ENCODE measurements at regions not wholly inside any gene's neighbourhood (a gene's known extent, or its start where the extent isn't known, plus 50 kb on each side); places are given as distances from the start of the nearest gene placed in this dataset.
"Not testable (repeated sequence)": the region's sequence is repeated elsewhere in the genome, so short reads cannot be mapped to it uniquely, and the experiment has no call there.

DNA sequence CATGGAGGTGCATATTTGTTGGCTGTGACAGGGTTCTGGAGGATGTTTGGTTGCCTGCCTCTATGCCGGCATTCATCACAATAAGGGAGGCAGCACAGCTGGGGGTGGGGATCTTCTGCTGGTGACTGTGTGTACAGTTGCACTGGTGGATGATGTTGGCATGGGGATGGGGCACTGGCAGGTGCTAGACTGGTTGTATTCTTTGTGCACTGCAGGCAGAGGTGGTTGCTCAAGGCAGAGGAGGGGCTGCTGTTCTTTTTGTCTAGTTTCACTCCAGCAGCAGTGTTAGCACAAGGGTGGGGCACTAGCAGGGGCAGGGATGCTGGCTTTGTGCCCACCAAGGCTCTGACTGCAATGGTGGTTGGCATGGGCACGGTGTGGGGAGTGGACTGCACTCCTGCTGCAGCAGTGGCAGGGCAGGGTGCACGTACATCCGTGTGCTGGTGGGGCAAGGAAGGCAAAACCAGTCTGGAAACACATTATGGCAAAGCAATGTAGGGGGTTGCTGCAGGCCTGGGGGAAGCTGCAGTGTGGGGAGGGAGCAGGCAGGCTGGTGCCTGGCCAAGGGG lies 69.3 kb downstream of the ISOC1 start:
- DNase-seq (ENCODE audit: low read depth in 2 of 2), result no peak

DNA sequence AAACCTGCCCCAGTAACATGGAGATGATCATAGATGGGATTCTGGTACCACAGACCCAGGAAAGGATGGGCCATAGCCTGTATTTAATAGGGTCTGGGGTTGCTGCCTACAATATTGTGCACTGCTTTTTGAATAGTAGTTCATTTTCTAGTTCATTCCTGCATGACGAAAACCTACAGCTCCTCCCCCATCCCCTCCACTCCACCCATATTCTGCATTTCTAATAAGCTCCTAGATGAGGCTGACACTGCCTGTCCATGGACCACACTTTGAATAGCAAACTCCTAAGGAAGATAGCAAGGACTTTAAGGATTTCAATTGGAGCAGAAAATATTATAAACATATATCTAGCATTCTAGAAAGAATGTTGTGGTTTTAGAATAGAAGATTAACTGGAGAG lies 75.5 kb downstream of the ISOC1 start:
- no peak for DNase-seq (ENCODE audit: low read depth in 2 of 2)

DNA sequence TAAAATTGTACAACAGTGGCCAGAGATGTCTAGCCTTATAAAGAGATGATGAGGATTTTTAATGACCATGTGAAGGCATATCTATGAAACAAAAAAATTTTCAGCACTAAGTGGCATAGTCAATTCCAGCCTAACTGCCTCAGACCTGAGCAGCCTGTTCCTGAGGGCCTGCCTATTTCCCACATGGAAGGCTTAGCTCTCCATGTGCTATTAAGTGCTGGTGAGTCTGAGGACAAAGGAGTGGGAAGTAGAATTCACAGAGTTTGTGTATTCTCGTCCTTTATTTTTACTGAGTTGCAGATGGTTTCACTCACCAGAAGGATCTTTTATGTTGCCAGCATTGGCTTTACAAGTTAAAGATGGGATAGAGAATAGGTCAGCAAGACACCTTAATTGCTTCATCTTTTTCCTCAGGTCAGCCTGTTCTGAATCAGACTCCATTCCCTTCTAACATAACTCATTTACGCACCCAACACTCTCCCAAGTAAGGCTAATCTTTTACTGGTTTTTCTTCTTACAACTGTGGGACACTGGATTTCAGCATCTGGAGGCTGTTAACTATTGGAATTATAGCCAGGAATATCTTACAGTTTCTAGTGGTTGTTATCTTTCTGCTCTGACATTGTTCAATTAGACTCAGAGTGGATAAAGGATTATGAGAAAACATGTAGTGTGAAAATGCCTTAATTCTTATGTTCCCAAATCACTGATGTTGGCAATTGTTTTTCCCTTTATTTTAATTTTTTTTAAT lies 76.8 kb downstream of the ISOC1 start:
- no peak for DNase-seq (ENCODE audit: low read depth in 2 of 2)

DNA sequence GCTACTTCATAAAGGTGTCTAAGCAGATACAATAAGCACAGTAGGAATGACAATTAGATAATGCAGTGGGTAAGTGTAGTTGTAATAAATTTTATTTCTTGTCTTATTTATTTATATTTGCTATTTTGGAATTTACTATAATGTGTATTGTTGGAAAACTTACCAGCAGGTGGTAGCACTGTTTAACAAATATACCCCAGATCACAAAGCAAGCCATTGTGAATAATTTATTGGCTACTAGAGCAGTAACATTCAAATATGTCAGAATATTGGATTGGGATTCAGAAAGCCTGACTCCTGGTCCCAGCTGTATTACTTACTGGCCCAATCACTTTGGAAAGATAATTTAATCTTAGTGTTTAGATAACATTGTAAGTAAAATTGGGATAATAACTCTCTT lies 78.0 kb downstream of the ISOC1 start:
- DNase-seq (ENCODE audit: low read depth in 2 of 2), result no peak

DNA sequence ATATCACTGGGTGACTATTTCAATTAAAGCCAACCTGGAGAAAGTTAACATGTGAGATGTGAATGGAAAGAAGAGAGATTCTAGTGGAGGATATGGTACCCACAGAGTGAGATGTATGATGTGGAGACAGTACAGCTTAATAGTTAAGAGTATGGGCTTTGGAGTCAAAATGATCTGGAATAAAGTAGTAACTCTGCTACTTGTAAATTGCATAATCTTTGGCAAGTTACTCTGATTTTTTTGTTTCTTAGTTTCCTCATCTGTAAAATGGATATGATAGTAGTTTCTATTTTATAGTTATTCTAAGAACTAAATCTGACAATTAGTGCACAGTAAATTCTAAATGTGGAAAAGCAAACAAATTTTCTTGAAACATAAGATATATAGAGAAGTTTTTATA lies 79.2 kb downstream of the ISOC1 start:
- DNase-seq (ENCODE audit: low read depth in 2 of 2), result no peak

DNA sequence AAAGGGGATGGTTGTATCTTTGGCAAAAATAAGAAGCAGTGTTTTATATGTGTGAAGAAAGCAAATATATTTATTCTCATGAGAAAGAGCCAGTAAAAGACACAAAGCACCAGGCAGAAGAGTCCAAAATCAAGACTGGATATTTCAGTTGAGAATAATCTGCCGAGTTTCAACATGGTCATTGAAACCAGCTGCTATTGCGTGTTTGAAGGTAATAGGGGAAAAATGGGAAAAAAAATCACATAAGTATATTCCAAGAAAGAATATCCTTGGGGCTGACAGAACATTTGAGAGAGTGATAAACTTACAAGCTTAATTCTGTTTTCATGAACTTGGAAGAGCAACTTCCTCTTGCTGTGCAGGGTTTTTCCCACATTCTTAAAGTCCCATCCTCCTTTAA lies 79.9 kb downstream of the ISOC1 start:
- no peak for DNase-seq (ENCODE audit: low read depth in 2 of 2)

DNA sequence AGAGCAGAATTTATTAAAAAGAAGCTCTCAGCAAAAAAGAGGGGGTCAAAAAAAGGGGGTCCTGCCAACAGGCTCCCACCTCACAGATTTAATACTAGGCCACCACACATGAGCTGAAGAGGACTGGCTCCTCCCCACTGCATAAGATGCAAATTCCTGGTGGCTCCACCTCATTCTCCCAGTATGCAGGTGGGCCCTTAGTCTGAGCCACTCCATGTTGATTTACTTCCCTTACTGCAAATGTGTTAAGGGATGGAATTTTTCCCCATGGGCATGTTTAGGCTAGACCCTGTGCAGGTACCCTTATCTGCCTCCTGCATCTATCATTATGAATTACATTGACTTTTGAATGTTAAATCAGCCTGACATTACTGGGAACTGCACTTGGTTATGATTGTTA lies 82.9 kb downstream of the ISOC1 start:
- no peak for DNase-seq (ENCODE audit: low read depth in 2 of 2)

DNA sequence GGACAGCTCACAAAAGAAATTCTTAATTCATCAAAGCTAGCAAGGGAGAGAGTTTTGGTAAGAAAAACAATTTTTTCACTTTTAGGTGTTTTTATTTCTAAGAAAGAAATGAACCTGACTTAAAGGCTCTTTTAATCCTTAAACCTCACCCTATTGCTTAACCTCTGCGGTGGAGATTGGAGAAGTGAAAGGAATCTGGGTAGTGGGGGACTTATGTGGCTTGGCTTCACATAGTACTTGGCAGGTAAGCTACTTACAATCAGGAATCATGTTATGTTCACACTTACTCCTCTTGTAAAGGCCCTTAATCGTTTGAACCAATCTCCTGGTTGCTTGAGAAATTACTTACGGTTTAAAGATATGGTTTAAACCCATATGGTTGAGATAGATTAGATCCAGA lies 104.8 kb downstream of the ISOC1 start:
- no peak for DNase-seq (ENCODE audit: low read depth in 2 of 2)

DNA sequence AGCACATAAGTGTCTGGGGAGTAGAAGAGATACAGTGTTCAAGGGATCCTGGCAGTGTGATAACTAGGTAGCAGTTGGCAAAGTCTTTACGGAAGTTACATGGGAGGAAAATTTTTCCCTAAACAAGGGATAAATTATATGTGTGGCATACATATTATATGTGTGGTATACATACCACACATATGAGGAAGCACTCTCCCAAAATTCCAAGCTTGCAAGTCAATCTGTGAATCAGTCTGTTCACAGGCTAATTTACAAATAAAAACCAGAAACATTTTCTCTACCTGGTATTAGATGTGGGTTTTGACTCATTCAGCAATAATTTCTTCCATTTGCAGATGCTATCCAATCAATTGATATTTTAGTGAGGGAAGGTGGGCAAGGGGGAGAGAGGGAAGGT lies 110.0 kb downstream of the ISOC1 start:
- DNase-seq (ENCODE audit: low read depth in 2 of 2), result no peak

DNA sequence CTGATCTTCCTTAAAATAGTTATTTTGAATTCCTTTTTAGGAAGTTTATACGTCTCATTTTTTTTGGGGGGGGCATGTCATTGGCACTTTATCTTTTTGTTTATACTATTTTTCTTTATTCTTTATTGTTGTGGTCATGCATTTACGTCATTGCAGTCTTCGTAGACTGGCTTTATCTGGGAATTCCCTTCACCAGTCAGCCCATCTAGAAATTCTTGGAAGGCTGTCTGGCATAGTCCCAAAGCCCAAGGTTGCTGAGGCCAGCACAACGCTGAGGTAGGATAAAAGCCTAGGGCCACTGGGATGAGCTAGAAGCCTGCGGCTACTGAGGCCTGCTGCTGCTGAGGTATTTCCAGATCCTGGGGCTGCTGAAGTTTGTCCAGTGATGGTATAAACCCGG lies 121.5 kb downstream of the ISOC1 start:
- no peak for DNase-seq (ENCODE audit: low read depth in 2 of 2)

DNA sequence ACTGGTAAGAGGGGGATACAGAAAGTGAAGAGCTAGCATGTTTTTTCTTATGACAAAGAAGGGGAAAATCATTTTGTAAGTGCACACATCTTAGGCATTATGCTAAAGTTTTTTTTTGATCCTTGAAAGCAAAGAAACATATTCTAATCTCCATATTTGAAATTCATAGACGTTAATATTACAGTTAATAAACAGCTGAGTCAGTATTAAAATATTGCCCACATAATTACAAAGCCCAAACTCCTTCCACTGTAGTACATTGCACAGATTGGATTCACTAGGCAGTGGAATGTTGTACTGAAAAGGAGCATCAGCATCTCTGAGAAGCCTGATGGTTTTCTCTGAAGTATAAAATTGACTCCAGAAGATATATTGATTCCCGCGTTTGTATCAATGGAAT lies 122.6 kb downstream of the ISOC1 start:
- DNase-seq (ENCODE audit: low read depth in 2 of 2), result no peak

DNA sequence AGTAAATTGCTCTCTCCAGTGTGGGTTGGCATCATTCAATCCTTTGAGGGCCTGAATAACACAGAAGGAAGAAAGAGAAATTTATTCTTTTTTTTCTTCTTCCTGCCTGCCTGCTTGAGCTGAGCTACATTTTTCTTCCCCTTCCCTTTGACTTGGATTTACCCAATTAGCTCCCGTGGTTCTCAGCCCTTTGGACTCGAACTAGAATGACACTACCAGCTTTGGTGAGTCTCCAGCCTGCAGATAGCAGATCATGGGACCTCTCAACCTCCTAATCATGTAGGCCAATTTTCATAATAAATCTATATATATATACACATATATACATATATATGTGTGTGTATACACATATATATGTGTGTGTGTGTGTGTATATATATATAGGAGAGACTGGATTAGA lies 128.6 kb downstream of the ISOC1 start:
- no peak for DNase-seq (ENCODE audit: low read depth in 2 of 2)

DNA sequence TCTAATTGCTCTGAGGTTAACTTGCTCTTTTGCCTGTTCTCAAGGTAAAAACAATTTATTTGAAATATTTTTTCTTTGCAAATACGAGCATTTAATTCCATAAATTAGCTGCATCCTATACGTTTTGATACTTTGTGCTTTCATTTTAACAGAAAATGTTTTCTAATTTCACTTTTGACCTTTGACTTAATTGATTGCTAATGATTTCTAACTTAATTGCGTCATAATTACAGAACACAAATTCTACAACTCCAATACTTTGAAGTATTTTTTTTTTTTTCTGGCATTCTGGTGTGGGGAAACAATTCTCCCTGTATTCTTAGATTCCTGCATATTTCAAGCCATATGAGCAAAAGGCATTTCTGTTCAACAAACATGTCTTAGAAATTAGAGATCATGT lies 134.0 kb downstream of the ISOC1 start:
- no peak for DNase-seq (ENCODE audit: low read depth in 2 of 2)

DNA sequence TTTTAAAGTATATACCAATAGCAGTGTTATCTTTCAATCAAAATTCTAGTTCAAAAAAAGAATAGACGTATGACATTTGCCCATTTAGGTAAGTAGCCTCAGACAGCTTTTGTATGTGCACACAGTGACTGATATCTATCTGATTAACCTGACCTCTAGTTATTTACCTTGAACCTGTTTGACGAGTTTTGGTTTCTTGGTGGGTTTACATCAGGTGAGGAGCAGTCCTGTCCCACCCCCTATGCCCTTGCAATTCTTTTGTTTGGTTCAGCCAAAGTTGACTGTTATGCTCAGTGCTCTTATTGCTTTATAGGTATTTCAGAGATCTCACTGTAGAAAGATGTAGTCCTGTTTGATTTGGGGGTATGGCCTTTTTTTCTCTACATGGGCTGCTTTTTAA lies 147.2 kb downstream of the ISOC1 start:
- DNase-seq (ENCODE audit: low read depth in 2 of 2), result no peak

DNA sequence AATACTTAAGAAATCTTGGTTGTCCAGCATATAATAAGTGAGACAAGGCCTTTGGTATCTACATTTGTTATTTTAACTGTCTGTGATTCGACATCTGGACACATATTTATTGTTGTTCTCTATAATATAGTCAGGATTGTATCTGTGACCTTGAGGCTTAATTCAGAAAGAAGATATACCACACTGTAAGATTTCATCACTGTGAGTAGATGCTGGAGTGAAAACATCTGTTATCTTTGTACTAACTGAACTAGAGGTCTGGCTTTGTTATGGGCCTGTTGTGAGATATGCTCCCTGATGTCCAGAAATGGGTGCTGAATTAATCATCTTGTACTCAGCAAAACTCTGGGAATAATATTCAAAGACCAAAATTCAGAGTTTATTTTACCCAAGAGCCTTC lies 148.5 kb downstream of the ISOC1 start:
- no peak for DNase-seq (ENCODE audit: low read depth in 2 of 2)

DNA sequence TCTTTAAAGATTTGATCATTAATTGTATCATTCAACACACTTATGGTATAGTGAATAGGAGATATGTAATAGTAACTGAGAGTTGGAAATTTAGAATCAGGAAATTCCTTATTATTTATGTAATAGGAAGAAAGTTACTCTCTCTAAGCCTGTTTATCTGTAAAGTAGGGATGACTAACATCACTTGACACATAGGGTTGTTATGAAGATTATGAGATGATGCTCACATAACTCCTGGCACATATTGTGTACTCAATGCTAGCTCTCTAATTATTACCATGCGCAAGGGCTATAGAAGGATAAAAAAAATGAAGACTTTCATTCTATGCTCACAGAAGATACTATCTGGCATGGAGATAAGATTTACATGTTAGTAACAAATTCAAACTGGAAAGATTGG lies 149.9 kb downstream of the ISOC1 start:
- DNase-seq (ENCODE audit: low read depth in 2 of 2), result no peak

DNA sequence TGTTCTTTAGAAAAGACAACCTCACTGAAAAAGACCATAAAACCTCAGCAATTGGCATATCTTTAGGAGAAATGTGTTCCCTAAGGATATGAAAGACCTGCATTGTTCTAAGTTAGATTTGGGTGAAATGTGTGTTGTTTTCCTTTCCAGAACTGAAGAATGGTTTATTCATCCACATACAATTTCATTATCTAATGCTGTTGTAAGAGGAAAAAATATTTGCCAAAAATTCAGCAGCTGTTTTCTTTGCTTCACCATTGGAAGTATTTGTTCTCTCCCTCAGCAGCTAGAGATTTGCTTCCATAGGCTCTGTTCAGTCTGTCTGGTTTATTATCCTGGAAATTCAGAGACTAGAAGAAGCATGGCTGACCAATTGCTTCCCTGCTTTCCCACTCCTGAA lies 150.9 kb downstream of the ISOC1 start:
- DNase-seq (ENCODE audit: low read depth in 2 of 2), result no peak

DNA sequence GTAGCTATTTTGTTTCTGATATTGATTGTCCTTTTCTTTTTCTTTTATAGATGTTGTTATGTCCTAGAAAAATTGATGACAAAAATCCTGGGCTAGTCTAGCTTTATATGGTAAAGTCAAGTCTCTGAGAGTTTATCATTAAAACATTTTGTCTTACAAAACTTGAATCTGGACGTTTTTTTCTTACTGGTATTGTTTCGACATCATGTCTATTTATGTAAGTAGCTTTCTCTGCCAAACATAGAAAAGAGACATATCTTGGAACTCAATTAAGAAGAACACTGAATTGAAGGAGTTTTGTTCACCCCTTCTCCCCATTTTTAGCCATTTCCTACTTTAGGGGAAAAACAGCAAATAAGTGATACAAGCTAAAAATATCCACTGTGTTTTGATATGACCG lies 151.5 kb downstream of the ISOC1 start:
- no peak for DNase-seq (ENCODE audit: low read depth in 2 of 2)

DNA sequence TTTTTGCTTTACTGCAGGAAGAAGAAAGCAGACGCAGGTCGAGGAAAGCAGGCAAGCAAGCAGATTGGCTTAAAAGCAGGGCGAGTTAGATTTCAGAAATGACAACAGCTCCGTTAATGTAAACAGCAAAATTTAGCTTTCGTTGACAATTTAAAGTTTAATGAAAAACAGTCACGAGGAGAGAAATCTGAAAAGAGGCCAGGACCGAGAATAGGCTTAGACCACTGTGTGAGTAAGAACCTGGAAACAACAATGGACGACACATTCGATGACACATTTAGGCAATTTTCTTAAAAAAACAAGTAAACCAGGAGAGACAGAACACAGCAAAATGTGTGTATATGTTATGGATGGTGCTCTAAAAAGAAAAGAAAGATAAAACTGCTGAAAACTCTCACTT lies 155.3 kb downstream of the ISOC1 start:
- DNase-seq (ENCODE audit: low read depth in 2 of 2), result no peak

DNA sequence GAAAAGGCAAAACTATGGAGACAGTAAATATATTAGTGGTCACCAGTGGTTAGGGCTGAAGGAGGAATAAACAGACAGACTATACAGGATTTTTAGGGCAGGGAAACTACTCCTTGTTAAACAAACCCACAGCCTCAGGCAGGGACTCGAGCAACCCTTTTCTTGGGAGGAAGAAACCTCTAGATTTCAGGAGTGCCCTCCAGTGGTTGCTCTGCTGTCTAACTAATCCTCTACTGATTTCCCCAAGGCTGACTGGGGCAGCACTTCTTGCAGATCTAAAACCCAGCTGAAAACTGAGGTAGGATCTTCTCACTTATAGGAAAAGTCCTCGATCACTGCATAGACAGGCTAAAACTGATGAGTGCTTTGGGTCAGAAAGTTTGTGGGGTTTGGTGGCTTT lies 176.8 kb downstream of the ISOC1 start:
- DNase-seq (ENCODE audit: low read depth in 2 of 2), result no peak

DNA sequence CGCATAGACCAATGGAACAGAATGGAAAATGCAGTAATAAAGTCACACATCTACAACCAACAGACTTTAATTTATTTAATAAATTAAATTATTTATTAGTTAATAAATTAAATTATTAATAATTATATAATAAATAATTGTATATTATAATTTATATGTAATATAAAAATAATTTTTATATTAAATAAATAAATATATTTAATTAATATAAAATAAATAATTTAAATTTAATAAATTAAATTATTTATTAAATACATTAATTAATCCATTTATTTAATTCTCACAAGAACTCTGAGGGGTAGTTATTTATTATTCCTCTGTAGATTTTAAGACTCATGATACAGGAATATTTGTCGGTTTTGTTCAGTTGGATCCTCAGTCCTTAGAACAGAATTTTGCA lies 176.1 kb upstream of the ADAMTS19 start:
- DNase-seq (ENCODE audit: low read depth in 2 of 2), result no peak

DNA sequence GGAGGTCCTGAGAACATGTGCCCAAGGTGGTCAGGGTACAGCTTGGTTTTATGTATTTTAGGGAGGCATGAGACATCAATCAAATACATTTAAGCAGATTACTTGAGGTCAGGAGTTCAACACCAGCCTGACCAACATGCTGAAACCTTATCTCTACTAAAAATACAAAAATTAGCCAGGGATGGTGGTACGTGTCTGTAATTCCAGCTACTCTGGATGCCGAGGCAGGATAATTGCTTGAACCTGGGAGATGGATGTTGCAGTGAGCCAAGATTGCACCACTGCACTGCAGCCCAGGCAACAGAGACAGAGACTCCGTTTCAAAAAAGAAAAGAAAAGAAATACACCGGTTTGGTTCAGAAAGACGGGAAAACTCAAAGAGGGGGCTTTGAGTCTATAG lies 165.9 kb upstream of the ADAMTS19 start:
- not testable (repeated sequence) for DNase-seq (ENCODE audit: low read depth in 2 of 2)

DNA sequence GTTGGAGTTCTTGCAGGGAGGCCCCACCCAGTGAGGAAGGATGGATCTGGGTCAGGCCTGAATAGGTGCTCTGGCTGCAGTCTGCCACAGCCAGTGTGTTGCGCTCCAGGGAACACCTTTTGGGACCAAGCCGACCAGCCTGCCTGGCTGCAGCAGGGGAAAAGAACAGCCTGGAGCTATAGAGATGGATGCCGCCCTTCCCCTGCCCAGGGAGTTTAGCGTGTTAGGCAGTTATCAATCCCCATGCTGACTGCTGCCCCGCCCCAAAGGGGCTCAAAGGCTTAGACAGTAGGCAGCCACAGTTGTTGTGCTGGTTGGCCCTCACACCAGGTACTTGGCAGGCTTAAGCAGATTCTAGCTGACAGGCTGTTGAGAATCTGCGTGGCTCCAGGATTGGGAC lies 153.4 kb upstream of the ADAMTS19 start:
- DNase-seq (ENCODE audit: low read depth in 2 of 2), result no peak

DNA sequence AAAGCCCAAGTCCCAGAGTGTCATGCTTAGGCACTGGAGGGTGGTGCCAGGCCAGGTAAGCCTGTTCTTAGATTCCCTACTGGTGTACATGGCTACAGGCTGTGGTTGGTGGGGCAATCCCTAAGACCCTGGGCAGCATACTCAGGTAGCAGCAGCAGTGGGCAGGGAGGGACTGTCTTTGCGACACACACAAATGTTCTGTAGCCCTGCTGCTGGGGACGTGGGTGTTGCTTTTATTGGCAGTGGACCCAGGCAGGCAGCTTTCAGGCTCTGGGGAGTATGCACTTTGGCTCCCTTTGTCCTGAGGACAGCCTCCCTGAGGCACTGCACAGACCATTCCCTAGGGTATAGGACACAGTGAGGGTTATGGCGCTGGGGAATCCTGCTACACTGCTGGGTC lies 137.1 kb upstream of the ADAMTS19 start:
- no peak for DNase-seq (ENCODE audit: low read depth in 2 of 2)

Measured in dermis microvascular lymphatic vessel endothelial cell (primary cell).